Activated T-helper 1 cell treated with Interleukin-2 at 50 U/mL for 16 hours (primary cell): ENCODE measurements at regions not wholly inside any gene's neighbourhood (a gene's known extent, or its start where the extent isn't known, plus 50 kb on each side); places are given as distances from the start of the nearest gene placed in this dataset.

ENCODE experiments used
- DNase-seq: peaks from one replicate; pipeline ENCODE4 v3.0.0-alpha.2; 2020; ENCODE audit warnings: low read depth

DNA sequence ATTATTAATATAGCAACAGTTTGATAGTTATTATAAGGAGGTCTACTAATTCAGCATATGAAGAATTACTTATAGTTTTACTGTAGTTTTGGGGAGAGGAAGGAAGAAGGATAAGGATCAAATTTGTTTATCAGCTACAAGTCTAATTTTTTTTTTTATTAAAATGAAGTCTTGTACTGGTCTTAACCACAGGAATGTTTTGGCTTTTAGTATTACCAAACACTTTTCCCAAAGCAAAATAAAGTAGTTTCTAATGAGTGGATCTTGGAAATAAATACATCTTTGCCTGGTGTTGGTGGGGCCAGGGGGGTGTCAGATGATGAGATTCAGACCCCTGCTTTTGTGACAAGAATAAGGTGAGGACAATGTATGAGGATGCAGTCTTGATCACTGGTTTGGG, 57.2 kb upstream of the ZDHHC17 start:
- DNase-seq = no peak

- DNase-seq = no peak
Measured at GRCh38 chr12:76707772-76708171, 56.1 kb upstream of the ZDHHC17 start.

DNA sequence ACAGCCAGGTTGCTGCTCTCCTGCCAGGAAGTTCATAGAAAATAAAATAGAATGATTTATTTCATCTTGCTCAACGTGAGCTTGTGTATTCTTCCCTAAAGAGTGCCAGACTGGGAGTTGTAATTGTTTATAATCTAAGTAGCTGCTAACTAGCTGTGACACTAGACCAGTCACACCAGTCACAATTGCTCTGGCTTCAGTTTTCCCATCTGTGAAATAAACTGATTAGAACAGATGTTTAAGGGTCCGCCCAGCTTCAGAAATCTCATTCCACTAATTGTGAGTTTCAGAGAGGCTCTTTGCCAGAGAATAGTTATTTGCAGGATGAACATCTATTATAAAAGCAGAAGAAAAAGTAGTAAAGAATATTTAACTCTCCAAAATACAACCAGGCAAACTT, 55.6 kb upstream of the ZDHHC17 start:
- DNase-seq = no peak

GRCh38 chr12:76711241-76711640, 52.7 kb upstream of the ZDHHC17 start:
- no peak for DNase-seq

DNA sequence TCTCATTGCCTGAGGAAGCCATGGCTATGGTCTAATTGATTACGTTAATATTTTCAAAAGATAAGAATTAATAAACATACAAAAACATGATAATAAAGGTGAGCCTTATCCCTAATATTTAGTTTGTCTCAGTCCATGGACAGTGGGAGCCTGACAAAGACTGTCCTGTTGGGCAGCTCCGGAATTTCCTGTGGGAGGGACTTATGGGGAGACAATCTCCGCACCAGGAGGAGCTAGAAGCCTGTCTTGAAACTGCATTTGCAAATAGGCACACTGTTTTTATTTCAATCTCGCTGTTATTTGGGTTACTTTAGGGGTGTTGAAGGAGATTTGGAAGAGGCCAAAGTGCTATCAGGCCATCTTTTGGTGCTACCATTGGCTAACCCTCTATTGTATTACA, 50.8 kb upstream of the ZDHHC17 start:
- no peak for DNase-seq

GRCh38 chr12:76713986-76714385, 49.9 kb upstream of the ZDHHC17 start:
- no peak for DNase-seq
